Activated CD4-positive, alpha-beta T cell treated with anti-CD3 and anti-CD28 coated beads, Interleukin-2, Interleukin-4, amounts not matched to agents 100 ng/mL and 50 ng/mL, durations not matched to agents 16 hours and 8 hours (primary cell): ENCODE measurements at regions not wholly inside any gene's neighbourhood (a gene's known extent, or its start where the extent isn't known, plus 50 kb on each side); places are given as distances from the start of the nearest gene placed in this dataset.

Source experiments
- DNase-seq: peaks from one replicate; pipeline ENCODE4 v3.0.0-alpha.2; 2020; ENCODE audit warnings: low spot score

- no peak for DNase-seq
Observed at GRCh38 chr16:82497139-82497538, 129.6 kb upstream of the CDH13 start.

- DNase-seq = no peak
Observed at GRCh38 chr16:82488460-82488859, 138.3 kb upstream of the CDH13 start.

- DNase-seq = no peak
Observed at GRCh38 chr16:82481455-82481854, 145.3 kb upstream of the CDH13 start.

DNA sequence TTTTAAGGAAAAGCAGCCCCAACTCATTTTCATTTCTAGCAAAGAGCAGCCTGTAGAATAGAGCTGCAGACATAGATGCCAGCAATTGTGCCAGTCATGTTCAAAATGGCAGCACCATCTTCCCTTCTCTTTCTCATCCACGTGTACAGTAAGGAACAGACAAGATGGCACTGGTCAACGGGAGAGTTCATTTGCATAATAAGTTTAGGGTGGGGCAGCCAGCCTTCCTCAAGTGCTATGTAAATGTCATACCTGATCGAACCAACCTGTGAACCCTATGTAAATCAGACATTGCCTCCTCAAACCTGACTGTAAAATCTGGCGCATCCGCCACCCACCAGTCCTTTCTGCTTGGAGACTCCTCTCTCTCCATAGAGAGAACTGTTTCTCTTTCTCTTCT is 150.0 kb upstream of the CDH13 start:
- DNase-seq = no peak

DNA sequence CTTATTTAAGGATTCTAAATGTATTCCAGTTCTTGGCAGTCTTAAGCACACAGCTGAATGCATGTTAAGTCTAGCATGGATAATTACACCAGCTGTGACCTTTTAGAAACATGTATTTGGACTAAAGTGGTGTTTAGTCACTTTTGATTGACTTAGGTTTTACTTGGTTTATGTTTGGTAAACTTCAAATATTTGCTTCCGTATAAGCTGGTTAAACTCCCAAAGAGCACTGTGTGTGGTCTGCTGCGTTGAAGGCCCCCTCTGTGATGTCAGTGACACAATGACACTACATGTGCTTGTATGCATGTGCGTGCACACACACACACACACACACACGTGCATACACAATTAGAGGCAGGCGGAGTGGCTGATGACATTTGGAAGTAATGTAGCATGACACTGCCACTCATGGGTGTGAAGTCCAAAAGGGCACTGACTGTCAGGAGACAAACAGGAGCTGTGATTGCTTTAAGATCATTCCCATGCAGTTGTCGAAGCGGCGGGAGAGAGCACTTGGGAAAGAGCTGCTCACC is 156.1 kb upstream of the CDH13 start:
- no peak for DNase-seq

GRCh38 chr16:82470016-82470415 is 156.8 kb upstream of the CDH13 start:
- no peak for DNase-seq

DNA sequence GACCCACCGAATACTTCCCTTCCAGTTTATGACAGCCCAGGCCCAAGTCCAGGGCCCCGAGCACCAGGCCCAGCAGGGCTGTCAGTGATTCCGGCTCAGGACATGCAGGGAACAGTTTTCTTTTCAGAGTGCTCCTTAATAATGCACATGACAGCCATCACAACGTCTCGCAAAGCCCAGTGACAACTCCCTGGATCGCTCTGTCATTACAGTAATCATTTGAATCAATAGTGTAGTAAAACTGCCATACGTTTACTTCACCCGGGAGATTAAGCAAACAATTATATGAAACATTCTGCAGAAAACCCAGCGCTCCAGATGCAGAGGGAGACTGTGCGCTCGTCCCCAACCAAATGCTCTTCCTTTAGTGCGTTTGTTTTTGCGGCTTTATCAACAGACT is 162.6 kb upstream of the CDH13 start:
- no peak for DNase-seq

- DNase-seq = no peak
Observed at GRCh38 chr16:82460766-82461165, 166.0 kb upstream of the CDH13 start.

GRCh38 chr16:82459580-82460256 is 167.1 kb upstream of the CDH13 start:
- no peak for DNase-seq

GRCh38 chr16:82456683-82457082 is 170.1 kb upstream of the CDH13 start:
- peak; percentile 49 for DNase-seq

DNA sequence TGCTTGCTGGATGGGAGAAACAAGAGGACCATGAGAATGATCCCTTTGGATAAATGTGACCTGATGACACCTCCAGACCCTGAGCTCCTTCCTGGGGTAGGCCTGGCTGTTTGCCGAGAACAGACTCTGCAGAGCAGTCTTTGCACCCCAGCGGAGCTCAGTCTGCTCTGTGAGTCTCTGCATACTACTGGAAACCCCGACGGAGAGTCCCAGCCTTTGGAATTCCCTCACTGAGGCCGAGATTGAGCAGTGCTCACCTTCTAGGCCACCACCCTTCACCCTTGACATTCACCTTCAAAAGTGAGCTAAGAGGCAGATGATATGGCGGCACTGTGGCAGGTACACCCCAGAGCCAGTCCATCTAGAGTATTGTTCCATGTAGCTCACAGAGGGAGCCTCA is 172.2 kb upstream of the CDH13 start:
- no peak for DNase-seq

DNA sequence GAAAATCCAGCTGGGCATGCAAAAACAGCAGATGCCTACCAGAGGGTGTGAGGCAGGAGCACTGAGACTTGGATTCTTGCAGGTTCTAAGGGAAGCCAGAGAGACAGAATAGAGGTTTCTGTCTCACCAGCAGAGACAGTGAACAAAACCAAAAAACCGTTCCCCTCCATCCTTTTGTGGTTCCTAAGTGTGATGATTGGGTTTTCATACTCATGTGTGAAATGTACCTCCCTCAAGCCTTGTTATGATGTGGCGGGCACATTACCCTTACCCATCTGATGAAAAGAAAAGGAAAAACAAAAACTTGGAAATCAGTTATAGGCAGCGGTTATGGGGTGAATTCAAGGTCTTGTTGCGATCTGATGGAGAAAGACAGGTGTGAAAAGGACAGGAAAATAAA is 172.6 kb upstream of the CDH13 start:
- DNase-seq = no peak

DNA sequence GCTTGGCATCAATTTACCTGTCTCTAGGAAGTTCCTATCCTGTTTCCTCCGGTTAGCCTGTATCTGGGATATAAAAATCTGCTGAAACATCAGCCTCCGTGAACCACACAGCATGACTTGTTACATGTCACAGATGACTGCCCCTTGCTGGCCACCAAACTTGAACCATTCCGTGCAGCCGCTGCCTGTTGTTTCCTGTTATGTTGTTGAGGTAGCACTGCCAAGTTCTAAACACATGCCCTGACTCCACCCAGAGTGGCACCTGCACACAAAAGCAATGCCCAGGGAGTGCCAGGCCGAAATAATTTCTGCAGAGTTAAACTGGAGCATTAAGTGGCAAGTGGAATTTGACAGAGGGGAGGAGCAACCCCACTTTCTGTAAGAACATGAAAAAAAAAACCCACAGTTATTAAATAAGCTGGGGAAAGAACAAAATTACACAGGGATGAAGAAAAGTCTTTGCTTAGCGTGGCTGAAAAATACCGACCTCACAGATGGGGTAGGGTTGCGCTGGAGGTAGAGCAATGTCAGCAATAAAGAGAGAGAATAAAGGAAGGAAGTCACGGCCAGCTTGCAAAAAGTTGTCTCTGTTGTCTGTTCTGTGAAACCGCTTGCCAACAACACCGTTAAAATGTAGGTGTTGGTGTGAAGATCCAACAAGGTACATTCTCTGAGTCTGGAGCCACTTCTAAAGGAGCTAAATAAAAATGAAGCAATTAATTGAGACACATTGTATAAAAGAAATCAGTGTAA is 174.6 kb upstream of the CDH13 start:
- DNase-seq = no peak

DNA sequence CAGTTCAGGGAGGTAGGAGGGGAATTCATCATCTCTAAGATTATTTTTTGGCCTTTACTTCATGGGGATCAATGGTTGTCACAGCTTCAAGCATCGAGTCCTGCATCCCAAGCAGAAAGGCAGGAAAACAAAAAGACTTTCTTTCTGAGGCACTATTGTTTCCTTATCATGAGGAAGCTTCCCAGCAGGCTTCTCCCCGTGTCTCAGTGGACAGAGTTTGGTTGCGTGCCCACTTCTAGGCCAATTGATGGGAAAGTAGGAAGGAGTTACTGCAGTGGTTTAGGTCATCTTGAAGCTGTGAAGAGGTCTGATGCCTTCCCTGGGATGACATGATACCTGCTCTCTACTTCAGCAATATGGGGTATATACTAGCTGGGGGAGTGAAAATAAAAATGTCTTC is 175.3 kb upstream of the CDH13 start:
- DNase-seq = no peak

- no peak for DNase-seq
Observed at GRCh38 chr16:82440336-82440735, 186.4 kb upstream of the CDH13 start.

DNA sequence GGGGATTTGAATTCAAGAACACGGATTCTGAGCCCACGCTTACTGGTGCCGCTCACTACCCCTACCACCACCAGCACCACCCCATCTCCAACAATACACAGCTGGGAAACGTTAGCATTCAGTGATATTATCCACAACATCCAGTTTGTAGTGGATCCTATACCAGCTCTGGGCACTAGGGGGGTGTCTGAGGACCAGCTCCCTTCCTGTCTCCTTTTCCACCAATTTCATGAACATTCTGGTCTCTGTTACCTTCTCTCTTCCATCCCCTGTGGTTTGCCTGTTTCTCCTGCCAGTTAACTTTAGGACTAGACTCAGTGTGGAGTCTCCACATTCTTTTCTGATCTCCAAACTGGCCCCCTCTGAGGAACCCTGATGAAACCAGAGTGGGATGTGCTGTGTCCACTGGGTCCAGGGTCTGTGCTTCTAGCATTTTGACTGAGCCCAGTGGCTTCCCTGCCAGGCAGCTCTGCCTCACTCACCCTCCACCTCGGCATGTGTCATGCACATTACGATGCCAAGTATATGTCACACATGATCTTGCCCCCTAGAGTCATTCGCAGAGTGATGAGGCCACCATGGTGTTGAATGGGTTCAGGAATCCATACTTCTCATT is 187.0 kb upstream of the CDH13 start:
- no peak for DNase-seq

DNA sequence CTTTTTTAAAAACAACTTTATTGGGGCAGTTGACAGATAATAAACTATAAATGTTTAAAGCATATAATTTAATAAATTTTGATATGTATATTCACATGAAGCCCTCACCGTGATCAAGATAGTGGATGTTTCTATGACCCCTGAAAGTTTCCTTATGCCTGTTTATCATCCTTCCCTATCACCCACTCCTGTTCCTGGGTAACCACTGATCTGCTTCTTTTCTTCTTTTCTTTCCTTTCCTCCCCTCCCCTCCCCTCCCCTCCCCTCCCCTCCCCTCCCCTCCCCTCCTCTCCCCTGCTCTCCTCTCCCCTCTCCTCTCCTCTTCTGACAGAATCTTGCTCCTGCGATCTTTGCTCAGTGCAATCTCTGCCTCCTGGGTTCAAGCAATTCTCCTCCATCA is 193.7 kb upstream of the CDH13 start:
- DNase-seq = no peak

DNA sequence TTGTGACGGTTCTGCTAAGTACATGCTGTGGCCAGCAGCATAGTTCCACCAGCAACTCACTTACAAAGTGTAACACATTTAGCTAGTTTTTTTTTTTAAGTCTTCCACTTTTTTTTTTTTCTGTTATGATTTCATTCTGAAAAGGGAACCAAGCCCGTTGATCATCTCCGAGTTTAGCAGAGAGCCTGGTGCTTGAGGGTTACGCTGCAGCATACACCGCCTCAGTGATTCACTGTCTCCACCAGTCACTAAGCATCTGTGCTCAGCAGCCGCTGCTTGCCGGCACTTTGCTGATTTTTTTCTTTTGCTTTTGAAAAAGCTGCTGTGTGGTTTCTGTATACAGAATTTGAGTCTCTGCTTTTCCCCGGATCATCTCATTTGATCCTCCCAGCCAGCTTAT is 194.5 kb upstream of the CDH13 start:
- no peak for DNase-seq

DNA sequence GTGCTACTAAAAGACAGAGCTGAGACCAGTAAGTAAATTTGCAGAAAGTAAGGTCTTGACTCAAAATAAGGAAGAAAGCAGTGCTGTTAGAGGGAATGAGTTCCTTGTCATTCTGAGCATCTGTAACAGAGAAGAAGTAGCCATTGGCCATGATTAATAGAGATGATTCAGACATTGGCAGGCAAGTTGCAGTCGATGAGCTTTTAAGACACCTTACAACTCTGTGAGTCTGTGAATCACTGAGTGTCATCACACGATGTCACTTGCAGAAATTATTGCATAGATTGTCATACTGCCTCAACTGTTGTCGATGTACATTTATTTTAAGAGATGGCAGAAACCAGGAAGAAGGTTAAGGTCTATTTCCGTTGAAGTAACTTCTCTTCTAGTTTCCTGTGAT is 201.1 kb upstream of the CDH13 start:
- DNase-seq = no peak

DNA sequence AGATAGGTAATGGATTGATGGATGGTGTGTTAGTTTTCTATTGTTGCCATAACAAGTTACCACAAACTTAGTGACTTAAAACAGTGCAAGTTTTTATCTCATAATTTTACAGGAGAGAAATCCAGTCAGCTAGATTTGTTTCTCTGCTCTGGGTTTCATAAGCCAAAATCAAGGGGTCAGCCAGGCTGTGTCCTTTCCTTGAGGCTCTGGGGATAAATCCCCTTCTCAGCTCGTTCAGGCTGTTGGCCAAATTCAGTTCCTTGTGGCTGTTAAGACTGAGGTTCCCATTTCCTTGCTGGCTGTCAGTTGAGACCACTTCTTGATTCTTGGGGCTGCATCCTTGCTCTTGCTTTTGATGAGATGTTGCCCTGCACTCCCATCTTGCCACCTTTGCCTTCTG is 204.9 kb upstream of the CDH13 start:
- DNase-seq = no peak

DNA sequence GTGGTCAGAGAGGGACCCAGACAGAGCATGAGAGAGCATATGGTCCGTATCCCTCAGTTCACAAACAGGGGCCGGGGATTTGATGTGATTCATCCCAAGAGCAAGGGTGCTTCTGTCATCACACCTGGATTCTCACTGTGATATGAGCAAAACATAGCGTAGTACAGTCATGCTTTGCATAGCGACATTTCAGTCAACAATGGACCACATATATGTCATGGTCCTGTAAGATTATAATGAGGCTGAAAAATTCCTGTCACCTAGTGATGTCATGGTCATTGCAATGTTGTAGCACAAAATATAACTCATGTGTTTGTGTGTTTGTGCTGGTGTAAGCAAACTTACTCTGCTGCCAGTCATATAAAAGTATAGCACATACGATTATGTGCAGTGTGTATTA is 207.4 kb upstream of the CDH13 start:
- no peak for DNase-seq

DNA sequence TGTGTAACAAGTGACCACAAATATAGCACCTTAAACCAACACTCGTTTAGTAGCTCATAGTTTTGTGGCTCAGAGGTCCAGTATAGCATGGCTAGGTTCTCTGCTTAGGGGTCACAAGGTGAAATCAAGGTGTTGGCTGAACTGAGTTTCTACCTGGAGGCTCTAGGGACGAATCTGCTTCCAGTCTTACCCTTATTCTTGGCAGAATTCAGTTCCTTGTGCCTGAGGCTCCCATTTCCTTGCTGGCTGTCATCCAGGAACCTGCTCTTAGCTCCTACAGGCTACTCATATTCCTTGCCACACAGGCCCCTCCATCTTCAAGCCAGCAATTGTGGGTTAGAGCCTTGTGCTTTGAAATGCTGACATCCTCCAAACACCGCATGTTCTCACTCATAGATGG is 212.3 kb upstream of the CDH13 start:
- DNase-seq = no peak

- DNase-seq = no peak
Observed at GRCh38 chr16:82412770-82413169, 214.0 kb upstream of the CDH13 start.
